ENCODE measurements at regions not wholly inside any gene's neighbourhood (a gene's known extent, or its start where the extent isn't known, plus 50 kb on each side); places are given as distances from the start of the nearest gene placed in this dataset.

DNA sequence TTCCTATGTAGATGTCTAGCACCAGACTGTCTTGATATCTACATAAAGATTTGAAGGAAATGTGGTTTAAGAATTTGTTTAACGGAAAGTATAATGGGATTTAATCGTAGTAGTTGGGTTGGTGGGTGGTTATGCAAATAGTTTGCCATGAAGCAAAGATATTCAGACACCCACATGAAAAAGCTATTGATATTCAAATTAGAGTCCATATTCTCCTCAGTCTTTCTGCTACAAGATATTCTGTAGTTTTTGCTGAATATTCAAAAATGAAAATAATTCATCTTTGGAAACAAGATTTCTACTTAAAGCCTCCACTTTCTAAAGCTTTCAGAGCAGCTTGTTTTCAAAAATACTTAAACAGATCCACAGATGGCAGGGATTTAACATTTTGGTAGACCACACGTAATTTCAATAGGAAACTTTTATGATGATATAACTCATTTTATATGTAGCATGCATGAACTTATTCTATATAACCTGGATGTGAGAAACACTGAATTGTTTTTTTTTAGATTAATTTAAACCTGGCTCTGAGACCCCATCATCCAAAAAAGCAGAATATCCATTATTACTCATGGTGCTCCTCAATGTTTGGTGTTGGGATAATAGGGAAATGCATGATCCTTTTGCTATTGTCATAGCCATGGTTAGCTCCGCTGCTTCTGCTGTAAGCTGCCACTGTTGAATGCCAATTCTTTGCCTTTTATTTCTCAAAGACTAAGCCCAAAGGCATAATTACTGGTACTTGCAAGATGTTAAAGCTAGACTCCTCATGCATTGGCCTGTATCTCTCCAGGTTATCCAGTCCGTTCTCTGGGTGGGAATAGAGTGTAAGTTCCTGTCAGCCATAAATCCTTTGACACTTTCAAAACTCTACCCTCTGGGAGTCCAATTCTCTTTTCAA is 98.0 kb downstream of the GMNC start:
- no TSS peak for BruUV-seq (replicated peaks)
- DNase-seq (ENCODE audit: low read depth, low spot score) = no peak
- Histone ChIP-seq H3K4me3 (ENCODE audit: low read depth in 2 of 2, low read length in 2 of 2) (no peak overlapping the region), H3K9me3 (ENCODE audit: control insufficient read depth, insufficient read depth, low read depth, low read length) (no peaks in the 10 kb centered on the region), H3K27me3 (ENCODE audit: control insufficient read depth, insufficient read depth, low read length) (no peaks in the 10 kb centered on the region), H3K36me3 (ENCODE audit: control insufficient read depth, insufficient read depth, low read length) (no peaks in the 10 kb centered on the region), H3K27ac (ENCODE audit: low read length) (no peak overlapping the region), H3K4me1 (ENCODE audit: control insufficient read depth, insufficient read depth, low read length) (no peaks in the 10 kb centered on the region)
- CTCF ChIA-PET = no interaction called here
- POLR2A ChIA-PET = no interaction called here
- ATAC-seq = no peak
- in situ Hi-C loops (cut with HindIII; ENCODE audit: low pct_unique_long_range_greater_than_20kb, low sequenced_read_pairs) (no loop called here), intact Hi-C loops (cut with micrococcal nuclease; ENCODE audit: unreplicated experiment) (no loop called here)
- no peak for TF ChIP-seq TCF7L2 (IDR thresholded peaks at IDR 0.05; ENCODE audit: low read depth, low read length)
- TF ChIP-seq POLR2AphosphoS5 (IDR thresholded peaks at IDR 0.05; ENCODE audit: low read depth, low read length) = no peak
- TF ChIP-seq, protein P1, sequence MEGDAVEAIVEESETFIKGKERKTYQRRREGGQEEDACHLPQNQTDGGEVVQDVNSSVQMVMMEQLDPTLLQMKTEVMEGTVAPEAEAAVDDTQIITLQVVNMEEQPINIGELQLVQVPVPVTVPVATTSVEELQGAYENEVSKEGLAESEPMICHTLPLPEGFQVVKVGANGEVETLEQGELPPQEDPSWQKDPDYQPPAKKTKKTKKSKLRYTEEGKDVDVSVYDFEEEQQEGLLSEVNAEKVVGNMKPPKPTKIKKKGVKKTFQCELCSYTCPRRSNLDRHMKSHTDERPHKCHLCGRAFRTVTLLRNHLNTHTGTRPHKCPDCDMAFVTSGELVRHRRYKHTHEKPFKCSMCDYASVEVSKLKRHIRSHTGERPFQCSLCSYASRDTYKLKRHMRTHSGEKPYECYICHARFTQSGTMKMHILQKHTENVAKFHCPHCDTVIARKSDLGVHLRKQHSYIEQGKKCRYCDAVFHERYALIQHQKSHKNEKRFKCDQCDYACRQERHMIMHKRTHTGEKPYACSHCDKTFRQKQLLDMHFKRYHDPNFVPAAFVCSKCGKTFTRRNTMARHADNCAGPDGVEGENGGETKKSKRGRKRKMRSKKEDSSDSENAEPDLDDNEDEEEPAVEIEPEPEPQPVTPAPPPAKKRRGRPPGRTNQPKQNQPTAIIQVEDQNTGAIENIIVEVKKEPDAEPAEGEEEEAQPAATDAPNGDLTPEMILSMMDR (IDR thresholded peaks at IDR 0.05) = no peak
- TF ChIP-seq SIN3A (IDR thresholded peaks at IDR 0.05; ENCODE audit: borderline replicate concordance, insufficient read depth, low read depth, low read length) = no peak
- TF ChIP-seq, protein P2, sequence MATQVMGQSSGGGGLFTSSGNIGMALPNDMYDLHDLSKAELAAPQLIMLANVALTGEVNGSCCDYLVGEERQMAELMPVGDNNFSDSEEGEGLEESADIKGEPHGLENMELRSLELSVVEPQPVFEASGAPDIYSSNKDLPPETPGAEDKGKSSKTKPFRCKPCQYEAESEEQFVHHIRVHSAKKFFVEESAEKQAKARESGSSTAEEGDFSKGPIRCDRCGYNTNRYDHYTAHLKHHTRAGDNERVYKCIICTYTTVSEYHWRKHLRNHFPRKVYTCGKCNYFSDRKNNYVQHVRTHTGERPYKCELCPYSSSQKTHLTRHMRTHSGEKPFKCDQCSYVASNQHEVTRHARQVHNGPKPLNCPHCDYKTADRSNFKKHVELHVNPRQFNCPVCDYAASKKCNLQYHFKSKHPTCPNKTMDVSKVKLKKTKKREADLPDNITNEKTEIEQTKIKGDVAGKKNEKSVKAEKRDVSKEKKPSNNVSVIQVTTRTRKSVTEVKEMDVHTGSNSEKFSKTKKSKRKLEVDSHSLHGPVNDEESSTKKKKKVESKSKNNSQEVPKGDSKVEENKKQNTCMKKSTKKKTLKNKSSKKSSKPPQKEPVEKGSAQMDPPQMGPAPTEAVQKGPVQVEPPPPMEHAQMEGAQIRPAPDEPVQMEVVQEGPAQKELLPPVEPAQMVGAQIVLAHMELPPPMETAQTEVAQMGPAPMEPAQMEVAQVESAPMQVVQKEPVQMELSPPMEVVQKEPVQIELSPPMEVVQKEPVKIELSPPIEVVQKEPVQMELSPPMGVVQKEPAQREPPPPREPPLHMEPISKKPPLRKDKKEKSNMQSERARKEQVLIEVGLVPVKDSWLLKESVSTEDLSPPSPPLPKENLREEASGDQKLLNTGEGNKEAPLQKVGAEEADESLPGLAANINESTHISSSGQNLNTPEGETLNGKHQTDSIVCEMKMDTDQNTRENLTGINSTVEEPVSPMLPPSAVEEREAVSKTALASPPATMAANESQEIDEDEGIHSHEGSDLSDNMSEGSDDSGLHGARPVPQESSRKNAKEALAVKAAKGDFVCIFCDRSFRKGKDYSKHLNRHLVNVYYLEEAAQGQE (IDR thresholded peaks at IDR 0.05; ENCODE audit: insufficient read depth in 1 of 2, low read depth in 2 of 2, low read length in 1 of 2) = no peak

DNA sequence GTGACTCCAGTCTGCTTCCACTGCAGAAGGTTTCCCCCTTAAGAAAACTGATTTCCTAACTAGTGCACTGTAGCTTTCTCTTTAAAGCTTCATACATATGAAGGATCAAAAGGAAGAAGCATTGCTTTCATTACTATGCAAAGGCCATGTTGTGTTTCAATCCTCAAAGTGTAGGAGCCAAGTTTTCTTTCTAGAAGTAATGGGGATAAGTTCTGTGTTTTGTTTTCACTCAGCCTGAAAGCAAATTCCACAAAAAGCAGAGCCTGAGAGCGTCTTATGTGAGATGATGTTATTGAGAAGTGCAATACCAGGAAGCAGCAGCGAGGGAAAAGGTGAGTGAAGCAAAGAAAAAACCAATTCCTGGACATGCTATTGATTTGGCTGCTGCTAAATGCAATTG is 99.7 kb downstream of the GMNC start:
- ChIA-PET CTCF (no interaction called here), POLR2A (no interaction called here)
- Histone ChIP-seq H3K27me3 (ENCODE audit: control insufficient read depth, insufficient read depth, low read length) (no peaks in the 10 kb centered on the region), H3K4me3 (ENCODE audit: low read depth in 2 of 2, low read length in 2 of 2) (no peak overlapping the region), H3K9me3 (ENCODE audit: control insufficient read depth, insufficient read depth, low read depth, low read length) (no peaks in the 10 kb centered on the region), H3K36me3 (ENCODE audit: control insufficient read depth, insufficient read depth, low read length) (no peaks in the 10 kb centered on the region), H3K4me1 (ENCODE audit: control insufficient read depth, insufficient read depth, low read length) (no peaks in the 10 kb centered on the region), H3K27ac (ENCODE audit: low read length) (no peak overlapping the region)
- DNase-seq (ENCODE audit: low read depth, low spot score) = no peak
- TF ChIP-seq, protein P2 (IDR thresholded peaks at IDR 0.05; ENCODE audit: insufficient read depth in 1 of 2, low read depth in 2 of 2, low read length in 1 of 2) = no peak
- TF ChIP-seq, protein P1 (IDR thresholded peaks at IDR 0.05) = no peak
- TF ChIP-seq TCF7L2 (IDR thresholded peaks at IDR 0.05; ENCODE audit: low read depth, low read length) = no peak
- BruUV-seq (replicated peaks) = no TSS peak
- intact Hi-C loops (cut with micrococcal nuclease; ENCODE audit: unreplicated experiment) = no loop called here
- ATAC-seq = no peak
- in situ Hi-C loops (cut with HindIII; ENCODE audit: low pct_unique_long_range_greater_than_20kb, low sequenced_read_pairs) = no loop called here

Data from Panc1 (cell line).